SU-DHL-6 (cell line): ENCODE measurements at regions not wholly inside any gene's neighbourhood (a gene's known extent, or its start where the extent isn't known, plus 50 kb on each side); places are given as distances from the start of the nearest gene placed in this dataset.

ENCODE experiments used
- H2AFZ ChIP-seq: fragments of 200-600 bp; sonication (generic); 2 replicates; pipeline ENCODE4 v1.6.1; 2014; ENCODE audit warnings: low read depth, mild to moderate bottlenecking, moderate library complexity, mixed read lengths, antibody characterized with exemption, low read length; ENCODE audit not compliant: severe bottlenecking
- H3F3A ChIP-seq: fragments of 200-600 bp; shearing (Covaris generic); 2 replicates; pipeline ENCODE4 v1.6.0; 2016; ENCODE audit warnings: antibody characterized with exemption, mild to moderate bottlenecking; ENCODE audit not compliant: insufficient read depth
- H3K27ac ChIP-seq: fragments of 200-600 bp; sonication (generic); 2 replicates; pipeline ENCODE4 v1.5.1; 2016; ENCODE audit warnings: low read depth, mild to moderate bottlenecking, low read length, moderate library complexity, mixed read lengths
- H3K27me3 ChIP-seq: fragments of 200-600 bp; sonication (generic), shearing (Covaris generic); 2 replicates; pipeline ENCODE4 v1.6.0; 2014; ENCODE audit warnings: mild to moderate bottlenecking, low read length
- H3K36me3 ChIP-seq: fragments of 200-600 bp; sonication (generic); 2 replicates; pipeline ENCODE4 v1.6.1; 2014; ENCODE audit warnings: mild to moderate bottlenecking, low read length, mixed read lengths
- H3K4me2 ChIP-seq: fragments of 300-600, 200-600 bp; shearing (Covaris generic), sonication (generic); 2 replicates; pipeline ENCODE4 v1.6.0; 2014; ENCODE audit warnings: low read length, low read depth, mild to moderate bottlenecking; ENCODE audit not compliant: poor library complexity, severe bottlenecking
- H3K4me3 ChIP-seq: fragments of 200-600 bp; sonication (generic); 2 replicates; pipeline ENCODE4 v1.5.1; 2014; ENCODE audit warnings: antibody characterized with exemption, low read length, mild to moderate bottlenecking, mixed read lengths; ENCODE audit not compliant: insufficient read depth, poor library complexity, severe bottlenecking
- H3K79me2 ChIP-seq: fragments of 200-600 bp; sonication (generic); 2 replicates; pipeline ENCODE4 v1.6.1; 2014; ENCODE audit warnings: mild to moderate bottlenecking, low read length, moderate library complexity; ENCODE audit not compliant: insufficient read depth
- H3K9ac ChIP-seq: fragments of 200-600 bp; sonication (generic); 2 replicates; pipeline ENCODE4 v1.7.0; 2014; ENCODE audit warnings: mild to moderate bottlenecking, low read length
- H3K9me2 ChIP-seq: fragments of 200-600 bp; sonication (generic); replicated peaks from 2 replicates; pipeline ENCODE4 v1.6.1; 2014; ENCODE audit warnings: low read length; ENCODE audit not compliant: insufficient read depth
- H3K9me3 ChIP-seq: fragments of 200-600 bp; sonication (generic); 2 replicates; pipeline ENCODE4 v1.6.1; 2014; ENCODE audit warnings: low read length, mixed read lengths; ENCODE audit not compliant: insufficient read depth
- H4K20me1 ChIP-seq: fragments of 200-600 bp; sonication (generic); 2 replicates; pipeline ENCODE4 v1.6.1; 2014; ENCODE audit warnings: low read depth, mild to moderate bottlenecking, antibody characterized with exemption, low read length, moderate library complexity, mixed read lengths
- EZH2phosphoT487 ChIP-seq: fragments of 200-600 bp; sonication (generic), shearing (Covaris generic); conservative IDR thresholded peaks from 2 replicates; pipeline ENCODE4 v1.6.1; 2018; ENCODE audit warnings: mild to moderate bottlenecking, antibody characterized with exemption, low read length, moderate library complexity, mixed read lengths
- TF ChIP-seq, protein P1 (sequence below): fragments of 200-600 bp; sonication (generic); IDR thresholded peaks from one replicate; pipeline ENCODE4 v1.5.1; 2017; ENCODE audit warnings: antibody characterized with exemption, mild to moderate bottlenecking, low read length, moderate library complexity; ENCODE audit not compliant: insufficient read depth, poor library complexity, severe bottlenecking

GRCh38 chr1:106868828-106869227 lies 187.6 kb upstream of the PRMT6 start:
- no peak overlapping the region for H3K9ac ChIP-seq
- H4K20me1 ChIP-seq = no peaks in the 10 kb centered on the region
- TF ChIP-seq, protein P1, sequence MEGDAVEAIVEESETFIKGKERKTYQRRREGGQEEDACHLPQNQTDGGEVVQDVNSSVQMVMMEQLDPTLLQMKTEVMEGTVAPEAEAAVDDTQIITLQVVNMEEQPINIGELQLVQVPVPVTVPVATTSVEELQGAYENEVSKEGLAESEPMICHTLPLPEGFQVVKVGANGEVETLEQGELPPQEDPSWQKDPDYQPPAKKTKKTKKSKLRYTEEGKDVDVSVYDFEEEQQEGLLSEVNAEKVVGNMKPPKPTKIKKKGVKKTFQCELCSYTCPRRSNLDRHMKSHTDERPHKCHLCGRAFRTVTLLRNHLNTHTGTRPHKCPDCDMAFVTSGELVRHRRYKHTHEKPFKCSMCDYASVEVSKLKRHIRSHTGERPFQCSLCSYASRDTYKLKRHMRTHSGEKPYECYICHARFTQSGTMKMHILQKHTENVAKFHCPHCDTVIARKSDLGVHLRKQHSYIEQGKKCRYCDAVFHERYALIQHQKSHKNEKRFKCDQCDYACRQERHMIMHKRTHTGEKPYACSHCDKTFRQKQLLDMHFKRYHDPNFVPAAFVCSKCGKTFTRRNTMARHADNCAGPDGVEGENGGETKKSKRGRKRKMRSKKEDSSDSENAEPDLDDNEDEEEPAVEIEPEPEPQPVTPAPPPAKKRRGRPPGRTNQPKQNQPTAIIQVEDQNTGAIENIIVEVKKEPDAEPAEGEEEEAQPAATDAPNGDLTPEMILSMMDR = no peak
- TF ChIP-seq EZH2phosphoT487 = no peak
- no peak overlapping the region for H3K27ac ChIP-seq
- no peaks in the 10 kb centered on the region for H3K36me3 ChIP-seq
- no peaks in the 10 kb centered on the region for H3K9me2 ChIP-seq
- no peak overlapping the region for H3K4me3 ChIP-seq
- H2AFZ ChIP-seq = no peak overlapping the region
- no peaks in the 10 kb centered on the region for H3K79me2 ChIP-seq
- no peaks in the 10 kb centered on the region for H3K27me3 ChIP-seq
- H3K9me3 ChIP-seq = 0 out of 2 replicates have a peak, but pooled peaks cover 4% of the 10 kb centered on the region
- H3F3A ChIP-seq = no peaks in the 10 kb centered on the region
- H3K4me2 ChIP-seq = no peak overlapping the region

DNA sequence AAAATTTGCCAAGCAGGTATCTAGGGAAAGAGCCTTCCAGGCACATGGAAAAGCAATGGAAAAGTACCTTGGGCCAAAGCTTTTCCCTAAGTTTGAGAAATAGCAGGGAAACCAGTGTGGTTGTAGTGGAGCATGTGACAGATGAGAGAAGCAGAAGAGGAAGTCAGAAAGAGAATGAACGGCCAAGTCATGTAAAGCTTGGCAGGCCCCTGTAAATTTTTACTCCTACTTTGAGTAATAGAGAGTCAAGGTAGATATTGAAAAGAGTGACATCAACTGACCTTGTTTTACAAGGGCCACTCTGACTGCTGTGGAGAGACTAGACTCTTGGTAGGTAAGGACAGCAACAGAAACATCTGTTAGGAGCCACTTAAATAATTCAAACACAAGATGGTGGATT lies 180.9 kb upstream of the PRMT6 start:
- Histone ChIP-seq H3K9me2 (no peaks in the 10 kb centered on the region), H3K4me2 (no peak overlapping the region), H3K79me2 (no peaks in the 10 kb centered on the region), H3K4me3 (no peak overlapping the region), H3K9ac (no peak overlapping the region), H3K27ac (no peak overlapping the region), H3K36me3 (no peaks in the 10 kb centered on the region), H3F3A (no peaks in the 10 kb centered on the region), H3K9me3 (no peaks in the 10 kb centered on the region), H4K20me1 (no peaks in the 10 kb centered on the region), H3K27me3 (no peaks in the 10 kb centered on the region), H2AFZ (peak overlapping the region; percentile 32)
- TF ChIP-seq EZH2phosphoT487 = no peak
- TF ChIP-seq, protein P1 = no peak

DNA sequence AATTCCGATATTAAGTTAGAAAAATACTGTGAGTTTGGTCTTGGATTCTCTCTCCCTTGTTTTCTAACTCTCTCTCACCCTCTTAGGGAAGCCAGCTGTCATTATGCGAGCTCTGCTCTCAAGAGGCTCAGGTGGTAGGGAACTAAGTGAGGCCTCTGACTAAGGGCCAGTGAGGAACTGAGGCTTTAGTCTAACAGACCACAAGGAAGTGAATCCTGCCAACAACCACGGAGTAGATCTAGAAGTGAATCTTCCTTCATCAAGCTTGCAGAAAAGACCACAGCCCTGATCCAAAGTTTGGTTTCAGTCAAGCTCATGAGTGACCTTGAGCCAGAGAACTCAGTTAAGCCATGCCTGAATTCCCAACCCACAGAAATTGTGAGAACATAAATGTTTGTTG lies 180.1 kb upstream of the PRMT6 start:
- Histone ChIP-seq H2AFZ (peak overlapping the region; percentile 25), H4K20me1 (no peaks in the 10 kb centered on the region), H3K36me3 (no peaks in the 10 kb centered on the region), H3K27me3 (no peaks in the 10 kb centered on the region), H3K4me2 (no peak overlapping the region), H3K9ac (no peak overlapping the region), H3K27ac (no peak overlapping the region), H3K79me2 (no peaks in the 10 kb centered on the region), H3F3A (no peaks in the 10 kb centered on the region), H3K9me3 (no peaks in the 10 kb centered on the region), H3K4me3 (no peak overlapping the region), H3K9me2 (no peaks in the 10 kb centered on the region)
- TF ChIP-seq EZH2phosphoT487 = no peak
- TF ChIP-seq, protein P1 = no peak
